ENCODE measurements at regions not wholly inside any gene's neighbourhood (a gene's known extent, or its start where the extent isn't known, plus 50 kb on each side); places are given as distances from the start of the nearest gene placed in this dataset.

GRCh38 chr3:10743366-10744097, 72.5 kb upstream of the SLC6A11 start:
- no peaks in the 10 kb centered on the region for H3K9me1 ChIP-seq (replicated peaks; ENCODE audit: control insufficient read depth, extremely low read depth, insufficient read depth, low read length)
- intact Hi-C loops (cut with micrococcal nuclease), result no loop called here
- no peaks in the 10 kb centered on the region for H3K4me1 ChIP-seq (ENCODE audit: control insufficient read depth, extremely low read depth, insufficient read depth, low read length)
- H3K27me3 ChIP-seq (ENCODE audit: control insufficient read depth in 2 of 2, insufficient read depth in 2 of 2, low read length in 2 of 2), result no peaks in the 10 kb centered on the region
- no peaks in the 10 kb centered on the region for H3K79me2 ChIP-seq (ENCODE audit: control insufficient read depth, insufficient read depth, low read length)
- no peak for TF ChIP-seq FOS (IDR thresholded peaks at IDR 0.05; ENCODE audit: borderline replicate concordance, insufficient read depth, low read length)
- no peak for TF ChIP-seq MAX (IDR thresholded peaks at IDR 0.05; ENCODE audit: insufficient read depth, insufficient read length)
- no peak for TF ChIP-seq GATA2 (IDR thresholded peaks at IDR 0.05; ENCODE audit: insufficient read depth, insufficient read length, low read depth, low read length)
- TF ChIP-seq CTCF (IDR thresholded peaks at IDR 0.05; ENCODE audit: extremely low read depth in 1 of 2, insufficient read depth in 1 of 2, low read depth in 1 of 2, low read length in 2 of 2), result no peak
- TF ChIP-seq MYC (IDR thresholded peaks at IDR 0.05; ENCODE audit: low read depth, low read length), result no peak
- no peak for TF ChIP-seq POLR2A (IDR thresholded peaks at IDR 0.05; ENCODE audit: low read depth, low read length)
- TF ChIP-seq JUN (IDR thresholded peaks at IDR 0.05; ENCODE audit: borderline replicate concordance, insufficient read depth, insufficient read length, low read depth), result no peak
- dilution Hi-C loops (cut with MboI; ENCODE audit: extremely low pct_ligation_motif_present, low sequenced_read_pairs), result no loop called here
- no peak for FAIRE-seq
- no peak overlapping the region for H2AFZ ChIP-seq (ENCODE audit: low read depth, low read length)
- no peak overlapping the region for H3K27ac ChIP-seq (ENCODE audit: insufficient read depth, low read depth, low read length)
- no peak overlapping the region for H3K4me3 ChIP-seq (replicated peaks in 1 of 3; ENCODE audit: insufficient read depth in 1 of 3, low read depth in 1 of 3, low read length in 3 of 3)
- POLR2A ChIA-PET, result no interaction called here
- no peaks in the 10 kb centered on the region for H3K36me3 ChIP-seq (ENCODE audit: control insufficient read depth in 2 of 2, extremely low read depth in 1 of 2, insufficient read depth in 2 of 2, low read length in 2 of 2)
- CTCF ChIA-PET, result interaction anchor here (1.1 kb wide), 1 partner anchor 1028 kb away, joined by 3 read pairs; no protein-coding TSS in a partner anchor
- no TSS peak for BruUV-seq (replicated peaks)
- no peak overlapping the region for H3K4me2 ChIP-seq (ENCODE audit: insufficient read depth, low read length)
- no peak for DNase-seq (ENCODE audit: low read depth, low spot score)
- H4K20me1 ChIP-seq (replicated peaks; ENCODE audit: control insufficient read depth, extremely low read depth, insufficient read depth, low read length), result no peaks in the 10 kb centered on the region
- H3K9me3 ChIP-seq (replicated peaks; ENCODE audit: control insufficient read depth, insufficient read depth, low read length), result no peaks in the 10 kb centered on the region
- H3K9ac ChIP-seq (replicated peaks; ENCODE audit: extremely low read depth, insufficient read depth, low read length), result no peak overlapping the region
